ENCODE measurements at regions not wholly inside any gene's neighbourhood (a gene's known extent, or its start where the extent isn't known, plus 50 kb on each side); places are given as distances from the start of the nearest gene placed in this dataset.

DNA sequence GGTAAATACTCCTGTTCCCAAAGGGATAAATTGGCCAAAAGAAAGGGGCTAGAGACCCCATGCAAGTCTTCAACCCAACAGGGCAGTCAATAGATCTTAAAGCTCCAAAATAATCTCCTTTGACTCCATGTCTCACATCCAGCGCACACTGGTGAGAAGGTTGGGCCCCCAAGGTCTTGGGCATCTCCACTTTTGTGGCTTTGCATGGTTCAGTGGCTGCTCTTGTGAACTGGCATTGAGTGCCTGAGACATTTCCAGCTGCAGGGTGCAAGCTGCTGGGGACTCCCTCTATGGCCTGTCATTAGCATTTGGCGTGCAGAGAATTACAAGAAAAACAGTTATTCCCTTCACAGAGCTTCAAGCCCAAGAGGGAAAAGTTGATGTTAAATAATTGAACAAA lies 224.7 kb downstream of the MTRR start (continued):
- TF ChIP-seq SIN3A (IDR thresholded peaks at IDR 0.05; ENCODE audit: borderline replicate concordance, low read depth, low read length), result no peak

GRCh38 chr5:8094304-8094703 lies 225.4 kb downstream of the MTRR start:
- POLR2A ChIA-PET, result no interaction called here
- no peak overlapping the region for H3K4me2 ChIP-seq
- CTCF ChIA-PET, result no interaction called here
- no peaks in the 10 kb centered on the region for H3K27me3 ChIP-seq (ENCODE audit: insufficient read depth)
- DNase-seq, result no peak
- no peak overlapping the region for H2AFZ ChIP-seq (ENCODE audit: low read depth)
- H3K27ac ChIP-seq (ENCODE audit: low read depth in 2 of 2, low read length in 1 of 2), result no peak overlapping the region
- H3K9ac ChIP-seq, result no peak overlapping the region
- no peaks in the 10 kb centered on the region for H3K9me3 ChIP-seq
- no peaks in the 10 kb centered on the region for H3K36me3 ChIP-seq (replicated peaks in 1 of 2; ENCODE audit: control insufficient read depth in 1 of 2, insufficient read depth in 2 of 2, low read length in 1 of 2)
- no peaks in the 10 kb centered on the region for H3K4me1 ChIP-seq (ENCODE audit: control insufficient read depth in 1 of 2, insufficient read depth in 2 of 2, low read depth in 1 of 2, low read length in 1 of 2)
- no peaks in the 10 kb centered on the region for H4K20me1 ChIP-seq (ENCODE audit: insufficient read depth)
- no peak overlapping the region for H3K4me3 ChIP-seq (ENCODE audit: low read depth in 2 of 2, low read length in 1 of 2)
- WGBS (ENCODE audit: low lambda C conversion rate), result under 1% methylated on average over 3 of the region's 3 CpGs
- H3K9me2 ChIP-seq, result no peaks in the 10 kb centered on the region
- TF ChIP-seq NFIC (IDR thresholded peaks at IDR 0.05; ENCODE audit: borderline replicate concordance), result no peak
- no peak for TF ChIP-seq IRF3 (IDR thresholded peaks at IDR 0.05; ENCODE audit: low read depth, low read length)
- TF ChIP-seq, protein P1, sequence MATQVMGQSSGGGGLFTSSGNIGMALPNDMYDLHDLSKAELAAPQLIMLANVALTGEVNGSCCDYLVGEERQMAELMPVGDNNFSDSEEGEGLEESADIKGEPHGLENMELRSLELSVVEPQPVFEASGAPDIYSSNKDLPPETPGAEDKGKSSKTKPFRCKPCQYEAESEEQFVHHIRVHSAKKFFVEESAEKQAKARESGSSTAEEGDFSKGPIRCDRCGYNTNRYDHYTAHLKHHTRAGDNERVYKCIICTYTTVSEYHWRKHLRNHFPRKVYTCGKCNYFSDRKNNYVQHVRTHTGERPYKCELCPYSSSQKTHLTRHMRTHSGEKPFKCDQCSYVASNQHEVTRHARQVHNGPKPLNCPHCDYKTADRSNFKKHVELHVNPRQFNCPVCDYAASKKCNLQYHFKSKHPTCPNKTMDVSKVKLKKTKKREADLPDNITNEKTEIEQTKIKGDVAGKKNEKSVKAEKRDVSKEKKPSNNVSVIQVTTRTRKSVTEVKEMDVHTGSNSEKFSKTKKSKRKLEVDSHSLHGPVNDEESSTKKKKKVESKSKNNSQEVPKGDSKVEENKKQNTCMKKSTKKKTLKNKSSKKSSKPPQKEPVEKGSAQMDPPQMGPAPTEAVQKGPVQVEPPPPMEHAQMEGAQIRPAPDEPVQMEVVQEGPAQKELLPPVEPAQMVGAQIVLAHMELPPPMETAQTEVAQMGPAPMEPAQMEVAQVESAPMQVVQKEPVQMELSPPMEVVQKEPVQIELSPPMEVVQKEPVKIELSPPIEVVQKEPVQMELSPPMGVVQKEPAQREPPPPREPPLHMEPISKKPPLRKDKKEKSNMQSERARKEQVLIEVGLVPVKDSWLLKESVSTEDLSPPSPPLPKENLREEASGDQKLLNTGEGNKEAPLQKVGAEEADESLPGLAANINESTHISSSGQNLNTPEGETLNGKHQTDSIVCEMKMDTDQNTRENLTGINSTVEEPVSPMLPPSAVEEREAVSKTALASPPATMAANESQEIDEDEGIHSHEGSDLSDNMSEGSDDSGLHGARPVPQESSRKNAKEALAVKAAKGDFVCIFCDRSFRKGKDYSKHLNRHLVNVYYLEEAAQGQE (IDR thresholded peaks at IDR 0.05; ENCODE audit: low read depth, low read length), result no peak
- no peak for TF ChIP-seq RFX5 (IDR thresholded peaks at IDR 0.05; ENCODE audit: low read length)
- TF ChIP-seq YY1 (IDR thresholded peaks at IDR 0.05; ENCODE audit: low read depth), result no peak
- TF ChIP-seq TAF1 (IDR thresholded peaks at IDR 0.05; ENCODE audit: borderline replicate concordance, low read depth, low read length), result no peak
- TF ChIP-seq, protein P2, sequence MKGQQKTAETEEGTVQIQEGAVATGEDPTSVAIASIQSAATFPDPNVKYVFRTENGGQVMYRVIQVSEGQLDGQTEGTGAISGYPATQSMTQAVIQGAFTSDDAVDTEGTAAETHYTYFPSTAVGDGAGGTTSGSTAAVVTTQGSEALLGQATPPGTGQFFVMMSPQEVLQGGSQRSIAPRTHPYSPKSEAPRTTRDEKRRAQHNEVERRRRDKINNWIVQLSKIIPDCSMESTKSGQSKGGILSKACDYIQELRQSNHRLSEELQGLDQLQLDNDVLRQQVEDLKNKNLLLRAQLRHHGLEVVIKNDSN (IDR thresholded peaks at IDR 0.05; ENCODE audit: borderline replicate concordance, low read depth), result no peak
- no peak for TF ChIP-seq FOSL2 (IDR thresholded peaks at IDR 0.05; ENCODE audit: borderline replicate concordance, low read depth)
- TF ChIP-seq FOXM1 (IDR thresholded peaks at IDR 0.05; ENCODE audit: low read depth), result no peak
- TF ChIP-seq RXRA (IDR thresholded peaks at IDR 0.05; ENCODE audit: borderline replicate concordance, low read depth), result no peak
- TF ChIP-seq GATA2 (CRISPR knock-in tag; IDR thresholded peaks at IDR 0.05), result no peak
- no peak for TF ChIP-seq MXI1 (IDR thresholded peaks at IDR 0.05; ENCODE audit: low read depth, low read length)
- no peak for TF ChIP-seq MEF2A (IDR thresholded peaks at IDR 0.05; ENCODE audit: borderline replicate concordance, low read depth)
- no peak for TF ChIP-seq PBX3 (IDR thresholded peaks at IDR 0.05)
- no peaks in the 10 kb centered on the region for H3F3A ChIP-seq (replicated peaks; ENCODE audit: insufficient read depth)
- H3K79me2 ChIP-seq (ENCODE audit: insufficient read depth), result no peaks in the 10 kb centered on the region

All from SK-N-SH (cell line).